Astrocyte (in vitro differentiated cells and primary cell): ENCODE measurements at regions not wholly inside any gene's neighbourhood (a gene's known extent, or its start where the extent isn't known, plus 50 kb on each side); places are given as distances from the start of the nearest gene placed in this dataset.

Source experiments
- CTCF ChIP-seq: IDR thresholded peaks from 2 replicates; pipeline ENCODE4 v1.5.1; 2011; ENCODE audit warnings: low read depth, mild to moderate bottlenecking, inconsistent platforms, low read length, moderate library complexity; ENCODE audit not compliant: insufficient read depth
- EZH2 ChIP-seq: IDR thresholded peaks from 2 replicates; pipeline ENCODE4 v1.6.1; 2012; ENCODE audit warnings: mild to moderate bottlenecking, low read length, inconsistent platforms; ENCODE audit not compliant: insufficient read depth

- TF ChIP-seq CTCF (no peak), EZH2 (no peak)
Measured at GRCh38 chr5:158435161-158435616, 576.2 kb upstream of the CLINT1 start.
